Endothelial cell of umbilical vein (primary cell): ENCODE measurements at regions not wholly inside any gene's neighbourhood (a gene's known extent, or its start where the extent isn't known, plus 50 kb on each side); places are given as distances from the start of the nearest gene placed in this dataset.
A peak's percentile ranks its signal among the peaks of the same experiment; 100 is the strongest.

Experiments
- BruUV-seq: library from RNA; stranded (reverse); fragments of 400-500 nt; replicated peaks from 2 replicates; lab custom pipeline; 2021; lab: Mats Ljungman, UMichigan
- CTCF ChIA-PET: fragments of 300-600, 350-600 bp; sonication (Branson Sonifier 250); formaldehyde crosslinking; loops from one replicate; lab custom pipeline; 2021; ENCODE audit warnings: antibody characterized with exemption, inconsistent platforms; lab: Charles Lee
- POLR2A ChIA-PET: fragments of 300-600, 350-600 bp; sonication (Branson Sonifier 250); formaldehyde crosslinking; loops from one replicate; lab custom pipeline; 2021; ENCODE audit warnings: antibody characterized with exemption, inconsistent platforms; lab: Charles Lee
- DNase-seq: peaks from one replicate; pipeline ENCODE4 v3.0.0-alpha.2; 2011; ENCODE audit warnings: low read depth, low spot score
- FAIRE-seq: peaks from 2 replicates; lab custom pipeline; 2011; peaks lifted over from hg19 to GRCh38; lab: Jason Lieb, UNC
- H2AFZ ChIP-seq: 2 replicates; pipeline ENCODE4 v1.6.0; 2012; ENCODE audit warnings: low read depth, low read length, control low read depth, inconsistent platforms
- H3K27ac ChIP-seq: 2 replicates; pipeline ENCODE4 v1.5.1; 2011; ENCODE audit warnings: low read depth, mild to moderate bottlenecking, control low read depth, low read length, moderate library complexity; ENCODE audit not compliant: insufficient read depth
- H3K27me3 ChIP-seq, 2 experiments: 2 replicates each; pipeline versions ENCODE4 v1.6.0 to v1.6.1; 2011; ENCODE audit warnings: low read length in 2 of 2, mixed read lengths in 1 of 2; ENCODE audit not compliant: control insufficient read depth in 2 of 2, insufficient read depth in 2 of 2
- H3K36me3 ChIP-seq, 2 experiments: 2 replicates in 1 of 2; 3 replicates in 1 of 2; pipeline ENCODE4 v1.5.1; 2011; ENCODE audit warnings: low read length in 2 of 2, mild to moderate bottlenecking in 1 of 2, moderate library complexity in 1 of 2; ENCODE audit not compliant: control insufficient read depth in 2 of 2, insufficient read depth in 2 of 2; ENCODE audit errors: extremely low read depth in 1 of 2
- H3K4me1 ChIP-seq: 3 replicates; pipeline ENCODE4 v1.5.1; 2011; ENCODE audit warnings: mild to moderate bottlenecking, low read length; ENCODE audit not compliant: control insufficient read depth, insufficient read depth; ENCODE audit errors: extremely low read depth
- H3K4me2 ChIP-seq: 2 replicates; pipeline ENCODE4 v1.6.1; 2011; ENCODE audit warnings: low read length, control low read depth, mixed read lengths; ENCODE audit not compliant: insufficient read depth
- H3K4me3 ChIP-seq, 3 experiments: fragments of 200-600 bp in 1 of 3; sonication (generic), shearing (Covaris generic) in 1 of 3; replicated peaks in 1 of 3; 2 replicates each; pipeline ENCODE4 v1.5.1; 2011 to 2016; ENCODE audit warnings: control low read depth in 3 of 3, low read length in 3 of 3, mild to moderate bottlenecking in 2 of 3, inconsistent platforms in 1 of 3, low read depth in 1 of 3, moderate library complexity in 1 of 3; ENCODE audit not compliant: insufficient read depth in 1 of 3
- H3K79me2 ChIP-seq: 2 replicates; pipeline ENCODE4 v1.6.0; 2012; ENCODE audit warnings: low read length, inconsistent platforms; ENCODE audit not compliant: control insufficient read depth, insufficient read depth
- H3K9ac ChIP-seq: replicated peaks from 2 replicates; pipeline ENCODE3; 2011; ENCODE audit warnings: low read length, control low read depth; ENCODE audit not compliant: insufficient read depth; ENCODE audit errors: extremely low read depth
- H3K9me1 ChIP-seq: replicated peaks from 3 replicates; pipeline ENCODE4 v1.6.0; 2011; ENCODE audit warnings: mild to moderate bottlenecking, low read length; ENCODE audit not compliant: control insufficient read depth, insufficient read depth; ENCODE audit errors: extremely low read depth
- H3K9me3 ChIP-seq: replicated peaks from 2 replicates; pipeline ENCODE4 v1.5.1; 2012; ENCODE audit warnings: low read length, inconsistent platforms; ENCODE audit not compliant: control insufficient read depth, insufficient read depth
- H4K20me1 ChIP-seq: replicated peaks from 2 replicates; pipeline ENCODE3; 2011; ENCODE audit warnings: mild to moderate bottlenecking, low read length; ENCODE audit not compliant: control insufficient read depth, insufficient read depth; ENCODE audit errors: extremely low read depth
- CTCF ChIP-seq, 2 donors: IDR thresholded peaks; 1 replicate in 1 of 2; 2 replicates in 1 of 2; pipeline ENCODE4 v1.5.1; 2011; ENCODE audit warnings: low read length in 2 of 2, mild to moderate bottlenecking in 2 of 2, moderate library complexity in 2 of 2, control low read depth in 1 of 2, inconsistent platforms in 1 of 2, low read depth in 1 of 2; ENCODE audit not compliant: insufficient read depth in 1 of 2; ENCODE audit errors: extremely low read depth in 1 of 2
- EZH2 ChIP-seq: IDR thresholded peaks from 2 replicates; pipeline ENCODE4 v1.6.1; 2012; ENCODE audit warnings: borderline replicate concordance, low read depth, mild to moderate bottlenecking, moderate library complexity, low read length, inconsistent platforms; ENCODE audit not compliant: severe bottlenecking
- FOS ChIP-seq: IDR thresholded peaks from 2 replicates; pipeline ENCODE4 v1.6.1; 2011; ENCODE audit warnings: mild to moderate bottlenecking, low read length, moderate library complexity, borderline replicate concordance; ENCODE audit not compliant: insufficient read depth
- GATA2 ChIP-seq: IDR thresholded peaks from 2 replicates; pipeline ENCODE4 v1.7.0; 2011; ENCODE audit warnings: low read depth, mild to moderate bottlenecking, moderate library complexity, mixed read lengths, low read length; ENCODE audit not compliant: insufficient read length, insufficient read depth
- MAX ChIP-seq: IDR thresholded peaks from 2 replicates; pipeline ENCODE4 v1.6.1; 2011; ENCODE audit not compliant: insufficient read depth, insufficient read length
- MYC ChIP-seq: IDR thresholded peaks from one replicate; pipeline ENCODE4 v1.6.1; 2011; ENCODE audit warnings: mild to moderate bottlenecking, low read depth, low read length
- POLR2A ChIP-seq: IDR thresholded peaks from 2 replicates; pipeline ENCODE4 v1.6.1; 2012; ENCODE audit warnings: low read depth, mild to moderate bottlenecking, control low read depth, low read length
- POLR2AphosphoS5 ChIP-seq: IDR thresholded peaks from 2 replicates; pipeline ENCODE4 v1.6.1; 2012; ENCODE audit warnings: low read depth, mild to moderate bottlenecking, control low read depth, low read length, moderate library complexity; ENCODE audit not compliant: insufficient read depth
- dilution Hi-C: fragments of 300-500 bp; cut with MboI; formaldehyde crosslinking; loops from one replicate; pipeline ENCODE4 v1.15.0; 2019; ENCODE audit warnings: low sequenced_read_pairs; ENCODE audit not compliant: extremely low pct_ligation_motif_present
- intact Hi-C: fragments of 100-400 bp; cut with micrococcal nuclease; formaldehyde crosslinking; loops from one replicate; pipeline ENCODE4 v1.10.0; 2022

GRCh38 chr3:146308222-146308621, 57.3 kb upstream of the PLSCR4 start:
- peak overlapping the region; percentile 65 for H3K9ac ChIP-seq

GRCh38 chr3:146307456-146307725, 56.5 kb upstream of the PLSCR4 start:
- Histone ChIP-seq H3K4me1 (peaks cover 34% of the 10 kb centered on the region), H3K36me3 (no peaks in the 10 kb centered on the region), H3K79me2 (no peaks in the 10 kb centered on the region), H3K9me3 (peaks cover 2% of the 10 kb centered on the region), H3K27me3 (no peaks in the 10 kb centered on the region), H3K4me3 (no peak overlapping the region), H2AFZ (peak overlapping the region; percentile 4), H3K9ac (peak overlapping the region; percentile 65), H3K27ac (peak overlapping the region; percentile 95), H4K20me1 (no peaks in the 10 kb centered on the region), H3K9me1 (no peaks in the 10 kb centered on the region), H3K4me2 (peak overlapping the region; percentile 83)
- ChIA-PET CTCF (interaction anchor here (2.4 to 2.8 kb wide), 3 partner anchors 19 to 118 kb away, joined by 16 to 33 read pairs (median 18); no protein-coding TSS in a partner anchor), POLR2A (interaction anchor here (2.0 kb wide), 1 partner anchor 85 kb away, joined by 5 read pairs; no protein-coding TSS in a partner anchor)
- TF ChIP-seq POLR2A (no peak), CTCF (IDR thresholded peaks at IDR 0.05; ENCODE audit: extremely low read depth in 1 of 2, insufficient read depth in 1 of 2, low read depth in 1 of 2, low read length in 2 of 2) (no peak), MYC (no peak), EZH2 (no peak), MAX (no peak)
- intact Hi-C loops = no loop called here
- FAIRE-seq = no peak
- dilution Hi-C loops = no loop called here
- BruUV-seq = no TSS peak
- DNase-seq = peak; percentile 45

More at GRCh38 chr3:146308222-146308621, 57.3 kb upstream of the PLSCR4 start:
- POLR2A ChIA-PET = interaction anchor here (0.8 to 2.0 kb wide), 6 partner anchors 19 to 147 kb away, joined by 3 to 10 read pairs (median 6); partner anchors contain the start of gene PLOD2
- H3K4me2 ChIP-seq = peak overlapping the region; percentile 83
- no peaks in the 10 kb centered on the region for H3K79me2 ChIP-seq
- H4K20me1 ChIP-seq = no peaks in the 10 kb centered on the region
- intact Hi-C loops (loop anchor here (1.0 to 2.0 kb wide), 9 partner anchors 19 to 236 kb away; partner anchors contain the start of genes PLSCR1 and PLSCR4), dilution Hi-C loops (no loop called here)
- H2AFZ ChIP-seq = no peak overlapping the region
- H3K27ac ChIP-seq = peak overlapping the region; percentile 95
- peaks cover 2% of the 10 kb centered on the region for H3K9me3 ChIP-seq
- H3K27me3 ChIP-seq = no peaks in the 10 kb centered on the region
- H3K4me1 ChIP-seq = peaks cover 38% of the 10 kb centered on the region
- H3K36me3 ChIP-seq = no peaks in the 10 kb centered on the region
- TSS peak; percentile 86 for BruUV-seq
- peak; percentile 87 for DNase-seq
- no peak for FAIRE-seq
- peak overlapping the region in 1 of 3 experiments; percentile 13 for H3K4me3 ChIP-seq
- CTCF ChIA-PET = interaction anchor here (0.8 to 2.8 kb wide), 11 partner anchors 12 to 236 kb away, joined by 3 to 33 read pairs (median 5); partner anchors contain the start of gene PLSCR1
- TF ChIP-seq POLR2A = no peak
- TF ChIP-seq MAX = no peak
- TF ChIP-seq GATA2 = no peak
- TF ChIP-seq POLR2AphosphoS5 = no peak
- TF ChIP-seq FOS = no peak
- H3K9me1 ChIP-seq = no peaks in the 10 kb centered on the region
